Adrenal gland (tissue), 5 donors: ENCODE measurements at regions not wholly inside any gene's neighbourhood (a gene's known extent, or its start where the extent isn't known, plus 50 kb on each side); places are given as distances from the start of the nearest gene placed in this dataset.

Source experiments
- CTCF ChIP-seq, 6 experiments: fragments of 450-650 bp in 4 of 6; fragments of 200-600 bp in 2 of 6; sonication (generic) in 1 of 6; IDR thresholded peaks; 1 replicate in 5 of 6; 2 replicates in 1 of 6; pipeline versions ENCODE4 v1.5.1 to v1.8.0; 2016 to 2021; ENCODE audit warnings: antibody characterized with exemption in 6 of 6, mild to moderate bottlenecking in 2 of 6, moderate library complexity in 1 of 6
- POLR2A ChIP-seq, 2 donors: fragments of 450-650 bp; IDR thresholded peaks; one replicate each; pipeline ENCODE4 v1.6.1; 2017; ENCODE audit warnings: antibody characterized with exemption in 2 of 2, mild to moderate bottlenecking in 2 of 2, moderate library complexity in 1 of 2
- donor health status: DM: no; HTN: no; CAD: no.

- TF ChIP-seq CTCF (IDR thresholded peaks at IDR 0.05) (no peak), POLR2A (IDR thresholded peaks at IDR 0.05) (no peak)
Observed at GRCh38 chr5:54703133-54703532, 185.6 kb downstream of the SNX18 start.
